Neural progenitor cell (in vitro differentiated cells): ENCODE measurements at regions not wholly inside any gene's neighbourhood (a gene's known extent, or its start where the extent isn't known, plus 50 kb on each side); places are given as distances from the start of the nearest gene placed in this dataset.

ENCODE experiments used
- CTCF ChIP-seq: fragments of 200-600 bp; sonication (generic); IDR thresholded peaks from 2 replicates; pipeline ENCODE4 v1.5.1; 2017; ENCODE audit warnings: antibody characterized with exemption, mild to moderate bottlenecking
- EZH2 ChIP-seq: fragments of 200-600 bp; sonication (generic); IDR thresholded peaks from 2 replicates; pipeline ENCODE4 v1.6.1; 2017; ENCODE audit warnings: antibody characterized with exemption, mild to moderate bottlenecking, moderate library complexity
- EZH2phosphoT487 ChIP-seq: fragments of 200-600 bp; sonication (generic); IDR thresholded peaks from 2 replicates; pipeline ENCODE4 v1.6.1; 2017; ENCODE audit warnings: antibody characterized with exemption

- no peak for TF ChIP-seq CTCF
- no peak for TF ChIP-seq EZH2phosphoT487
- no peak for TF ChIP-seq EZH2
These were observed 126.6 kb upstream of the LSM8 start for GRCh38 chr7:118057404-118057803.
